ENCODE measurements at regions not wholly inside any gene's neighbourhood (a gene's known extent, or its start where the extent isn't known, plus 50 kb on each side); places are given as distances from the start of the nearest gene placed in this dataset.

GRCh38 chr14:89588016-89588415 lies 171.0 kb upstream of the FOXN3 start:
- Histone ChIP-seq H3K27ac (peak overlapping the region in 6 of 11 experiments; percentile 17 to 82 (median 80); a peak in 8 of 22 replicates), H3K36me3 (peaks cover 0 to 55% (median 38%) of the 10 kb centered on the region in 11 experiments; a peak in 20 of 22 replicates), H4K20me1 (no peaks in the 10 kb centered on the region), H3K27me3 (no peaks in the 10 kb centered on the region), H3K9ac (no peak overlapping the region), H3K4me2 (peak overlapping the region in 6 of 11 experiments; percentile 45 to 88 (median 76); a peak in 12 of 22 replicates), H3K4me3 (no peak overlapping the region; a peak in 1 of 20 replicates), H3K4me1 (peaks cover 12 to 53% (median 31%) of the 10 kb centered on the region in 10 experiments), H3K9me3 (replicated peaks in 1 of 11) (peaks cover 19 to 68% (median 57%) of the 10 kb centered on the region in 11 experiments)
- no peak for TF ChIP-seq Cebpa-rat (IDR thresholded peaks at IDR 0.05)

- Histone ChIP-seq H3K4me1 (peaks cover 12 to 53% (median 31%) of the 10 kb centered on the region in 10 experiments), H3K27me3 (no peaks in the 10 kb centered on the region), H3K36me3 (peaks cover 1 to 65% (median 45%) of the 10 kb centered on the region in 11 experiments; a peak in 20 of 22 replicates), H3K27ac (peak overlapping the region in 2 of 11 experiments; percentile 21 to 80; a peak in 1 of 22 replicates), H3K4me2 (peak overlapping the region in 2 of 11 experiments; percentile 78 to 88; a peak in 4 of 22 replicates), H3K9ac (no peak overlapping the region), H4K20me1 (no peaks in the 10 kb centered on the region), H3K9me3 (replicated peaks in 1 of 11) (peaks cover 11 to 62% (median 50%) of the 10 kb centered on the region in 11 experiments), H3K4me3 (no peak overlapping the region)
- TF ChIP-seq Cebpa-rat (IDR thresholded peaks at IDR 0.05) = no peak
Measured at GRCh38 chr14:89587136-89587420, 170.0 kb upstream of the FOXN3 start.

GRCh38 chr14:89586258-89587135 lies 169.5 kb upstream of the FOXN3 start:
- Histone ChIP-seq H3K4me3 (no peak overlapping the region), H3K4me2 (peak overlapping the region in 2 of 11 experiments; percentile 78 to 88; a peak in 4 of 22 replicates), H3K9ac (no peak overlapping the region), H3K36me3 (peaks cover 7 to 67% (median 47%) of the 10 kb centered on the region in 11 experiments; a peak in 21 of 22 replicates), H3K27ac (no peak overlapping the region), H3K4me1 (peaks cover 12 to 53% (median 31%) of the 10 kb centered on the region in 10 experiments), H3K27me3 (no peaks in the 10 kb centered on the region), H3K9me3 (replicated peaks in 1 of 11) (peaks cover 5 to 56% (median 44%) of the 10 kb centered on the region in 11 experiments), H4K20me1 (no peaks in the 10 kb centered on the region)
- no peak for TF ChIP-seq Cebpa-rat (IDR thresholded peaks at IDR 0.05)

- no peak for TF ChIP-seq Cebpa-rat (IDR thresholded peaks at IDR 0.05)
Measured at GRCh38 chr14:89578156-89578555, 161.1 kb upstream of the FOXN3 start.

GRCh38 chr14:89576960-89577359 lies 159.9 kb upstream of the FOXN3 start:
- Histone ChIP-seq H3K9me3 (replicated peaks in 1 of 11) (peaks cover 0 to 4% (median 0%) of the 10 kb centered on the region in 11 experiments; a peak in 2 of 22 replicates), H3K9ac (no peak overlapping the region), H3K4me3 (no peak overlapping the region), H3K36me3 (peaks cover 13 to 62% (median 28%) of the 10 kb centered on the region in 11 experiments; a peak in 20 of 22 replicates), H3K27me3 (no peaks in the 10 kb centered on the region), H3K4me1 (peaks cover 0 to 55% (median 1%) of the 10 kb centered on the region in 10 experiments; a peak in 8 of 20 replicates), H4K20me1 (peaks cover 0 to 10% (median 0%) of the 10 kb centered on the region in 11 experiments; a peak in 2 of 22 replicates), H3K4me2 (peak overlapping the region in 2 of 11 experiments; percentile 86; a peak in 3 of 22 replicates), H3K27ac (no peak overlapping the region; a peak in 1 of 22 replicates)
- no peak for TF ChIP-seq Cebpa-rat (IDR thresholded peaks at IDR 0.05)

More at GRCh38 chr14:89578156-89578555, 161.1 kb upstream of the FOXN3 start:
- H3K27me3 ChIP-seq = no peaks in the 10 kb centered on the region
- peak overlapping the region in 3 of 11 experiments; percentile 23 to 48 (median 37); a peak in 5 of 22 replicates for H3K27ac ChIP-seq
- H3K4me3 ChIP-seq = no peak overlapping the region
- H4K20me1 ChIP-seq = peaks cover 0 to 4% (median 0%) of the 10 kb centered on the region in 11 experiments; a peak in 1 of 22 replicates
- H3K4me2 ChIP-seq = peak overlapping the region in 3 of 11 experiments; percentile 63 to 86 (median 86); a peak in 6 of 22 replicates
- no peak overlapping the region; a peak in 1 of 22 replicates for H3K9ac ChIP-seq
- peaks cover 0 to 4% (median 1%) of the 10 kb centered on the region in 11 experiments; a peak in 6 of 22 replicates for H3K9me3 ChIP-seq (replicated peaks in 1 of 11)
- H3K36me3 ChIP-seq = peaks cover 15 to 63% (median 29%) of the 10 kb centered on the region in 11 experiments; a peak in 21 of 22 replicates
- peaks cover 0 to 55% (median 1%) of the 10 kb centered on the region in 10 experiments; a peak in 8 of 20 replicates for H3K4me1 ChIP-seq

GRCh38 chr14:89576145-89576927 lies 159.3 kb upstream of the FOXN3 start:
- Histone ChIP-seq H3K27me3 (no peaks in the 10 kb centered on the region), H4K20me1 (peaks cover 0 to 10% (median 0%) of the 10 kb centered on the region in 11 experiments; a peak in 2 of 22 replicates), H3K27ac (no peak overlapping the region), H3K4me2 (peak overlapping the region in 2 of 11 experiments; percentile 49 to 88; a peak in 3 of 22 replicates), H3K4me1 (peaks cover 0 to 55% (median 1%) of the 10 kb centered on the region in 10 experiments; a peak in 8 of 20 replicates), H3K4me3 (no peak overlapping the region), H3K9ac (no peak overlapping the region), H3K9me3 (replicated peaks in 1 of 11) (peaks cover 0 to 3% (median 0%) of the 10 kb centered on the region in 11 experiments; a peak in 2 of 22 replicates), H3K36me3 (peaks cover 7 to 62% (median 22%) of the 10 kb centered on the region in 11 experiments; a peak in 20 of 22 replicates)
- TF ChIP-seq Cebpa-rat (IDR thresholded peaks at IDR 0.05) = no peak

- peak overlapping the region in 3 of 11 experiments; percentile 42 to 88 (median 49); a peak in 6 of 22 replicates for H3K4me2 ChIP-seq
- no peak overlapping the region for H3K27ac ChIP-seq
- H3K27me3 ChIP-seq = no peaks in the 10 kb centered on the region
- TF ChIP-seq Cebpa-rat (IDR thresholded peaks at IDR 0.05) = no peak
- peaks cover 0 to 10% (median 0%) of the 10 kb centered on the region in 11 experiments; a peak in 2 of 22 replicates for H4K20me1 ChIP-seq
- H3K4me1 ChIP-seq = peaks cover 0 to 55% (median 1%) of the 10 kb centered on the region in 10 experiments; a peak in 9 of 20 replicates
- peaks cover 0 to 57% (median 19%) of the 10 kb centered on the region in 11 experiments; a peak in 13 of 22 replicates for H3K36me3 ChIP-seq
- H3K9me3 ChIP-seq (replicated peaks in 1 of 11) = peaks cover 0 to 4% (median 0%) of the 10 kb centered on the region in 11 experiments; a peak in 2 of 22 replicates
- H3K9ac ChIP-seq = no peak overlapping the region
- no peak overlapping the region for H3K4me3 ChIP-seq
Measured at GRCh38 chr14:89575386-89576061, 158.5 kb upstream of the FOXN3 start.
